DND-41 (cell line): ENCODE measurements at regions not wholly inside any gene's neighbourhood (a gene's known extent, or its start where the extent isn't known, plus 50 kb on each side); places are given as distances from the start of the nearest gene placed in this dataset.

Experiments
- CTCF ChIP-seq: IDR thresholded peaks from 2 replicates; pipeline ENCODE4 v1.5.1; 2012; ENCODE audit warnings: borderline replicate concordance, low read length, moderate library complexity, mild to moderate bottlenecking; ENCODE audit not compliant: poor library complexity, severe bottlenecking; ENCODE audit errors: extremely low read depth
- EZH2 ChIP-seq: IDR thresholded peaks from 3 replicates; pipeline ENCODE4 v1.6.1; 2012; ENCODE audit warnings: borderline replicate concordance, low read depth, mild to moderate bottlenecking, moderate library complexity, low read length, inconsistent platforms; ENCODE audit not compliant: severe bottlenecking

GRCh38 chr13:110097013-110097412, 209.9 kb downstream of the COL4A1 start:
- no peak for TF ChIP-seq CTCF
- no peak for TF ChIP-seq EZH2
